H9 (cell line): ENCODE measurements at regions not wholly inside any gene's neighbourhood (a gene's known extent, or its start where the extent isn't known, plus 50 kb on each side); places are given as distances from the start of the nearest gene placed in this dataset.

Source experiments
- DNase-seq: peaks from one replicate; pipeline ENCODE4 v3.0.0-alpha.2; 2017
- H2AFZ ChIP-seq: one replicate; pipeline ENCODE4 v1.6.1; 2013; ENCODE audit warnings: mild to moderate bottlenecking, low read length, control low read depth, moderate library complexity
- H2AK5ac ChIP-seq: 2 replicates; pipeline ENCODE4 v1.6.1; 2013; ENCODE audit warnings: low read length, control low read depth, mixed read lengths; ENCODE audit not compliant: insufficient read length
- H2BK120ac ChIP-seq: one replicate; pipeline ENCODE4 v1.6.1; 2013; ENCODE audit warnings: low read depth, mild to moderate bottlenecking, low read length, control low read depth, inconsistent platforms; ENCODE audit not compliant: poor library complexity, severe bottlenecking
- H2BK12ac ChIP-seq: 2 replicates; pipeline ENCODE4 v1.6.1; 2013; ENCODE audit warnings: low read length, control low read depth, mixed read lengths, low read depth; ENCODE audit not compliant: insufficient read length
- H2BK15ac ChIP-seq: 2 replicates; pipeline ENCODE4 v1.6.1; 2013; ENCODE audit warnings: low read depth, low read length, control low read depth
- H2BK20ac ChIP-seq: one replicate; pipeline ENCODE4 v1.6.1; 2013; ENCODE audit warnings: low read depth, mild to moderate bottlenecking, low read length, control low read depth, inconsistent platforms; ENCODE audit not compliant: poor library complexity, severe bottlenecking
- H2BK5ac ChIP-seq: 2 replicates; pipeline ENCODE4 v1.6.1; 2013; ENCODE audit warnings: low read length, control low read depth, mixed read lengths; ENCODE audit not compliant: insufficient read length
- H3K14ac ChIP-seq: 2 replicates; pipeline ENCODE4 v1.6.1; 2013; ENCODE audit warnings: low read length, control low read depth; ENCODE audit not compliant: insufficient read depth
- H3K18ac ChIP-seq: 2 replicates; pipeline ENCODE4 v1.6.1; 2013; ENCODE audit warnings: low read depth, mild to moderate bottlenecking, mixed read lengths, low read length, control low read depth; ENCODE audit not compliant: insufficient read length
- H3K23ac ChIP-seq: 2 replicates; pipeline ENCODE4 v1.6.1; 2013; ENCODE audit warnings: low read length, control low read depth, mixed read lengths, low read depth; ENCODE audit not compliant: insufficient read length
- H3K23me2 ChIP-seq: 2 replicates; pipeline ENCODE4 v1.6.1; 2013; ENCODE audit warnings: low read depth, mild to moderate bottlenecking, mixed read lengths, low read length, control low read depth; ENCODE audit not compliant: insufficient read length, poor library complexity, severe bottlenecking
- H3K27ac ChIP-seq: 2 replicates; pipeline ENCODE4 v1.5.1; 2013; ENCODE audit warnings: low read length, control low read depth, mixed read lengths, low read depth; ENCODE audit not compliant: insufficient read length
- H3K27me3 ChIP-seq: 2 replicates; pipeline ENCODE4 v1.6.1; 2013; ENCODE audit warnings: low read length, control low read depth, inconsistent platforms; ENCODE audit not compliant: insufficient read depth
- H3K4ac ChIP-seq: 2 replicates; pipeline ENCODE4 v1.6.1; 2013; ENCODE audit warnings: low read depth, mild to moderate bottlenecking, control low read depth, inconsistent platforms, low read length, moderate library complexity
- H3K4me1 ChIP-seq: 2 replicates; pipeline ENCODE4 v1.6.1; 2013; ENCODE audit warnings: low read length, control low read depth, inconsistent platforms; ENCODE audit not compliant: insufficient read depth
- H3K4me2 ChIP-seq: 2 replicates; pipeline ENCODE4 v1.6.1; 2013; ENCODE audit warnings: low read length, control low read depth, mixed read lengths; ENCODE audit not compliant: insufficient read length, insufficient read depth
- H3K56ac ChIP-seq: 2 replicates; pipeline ENCODE4 v1.6.1; 2013; ENCODE audit warnings: low read depth, mild to moderate bottlenecking, mixed read lengths, low read length, control low read depth; ENCODE audit not compliant: insufficient read length
- H3K79me1 ChIP-seq: 2 replicates; pipeline ENCODE4 v1.6.1; 2013; ENCODE audit warnings: low read depth, mild to moderate bottlenecking, moderate library complexity, low read length, control low read depth, inconsistent platforms; ENCODE audit not compliant: insufficient read depth, poor library complexity, severe bottlenecking
- H3K79me2 ChIP-seq: 2 replicates; pipeline ENCODE4 v1.6.1; 2013; ENCODE audit warnings: low read length, control low read depth, inconsistent platforms; ENCODE audit not compliant: insufficient read depth
- H3K9ac ChIP-seq: 2 replicates; pipeline ENCODE4 v1.6.1; 2013; ENCODE audit warnings: low read length, control low read depth, mixed read lengths; ENCODE audit not compliant: insufficient read length; ENCODE audit errors: extremely low read depth
- H3K9me3 ChIP-seq: one replicate; pipeline ENCODE4 v1.6.1; 2013; ENCODE audit warnings: low read depth, low read length, inconsistent platforms; ENCODE audit not compliant: control insufficient read depth
- H3T11ph ChIP-seq: one replicate; pipeline ENCODE4 v1.6.1; 2013; ENCODE audit warnings: mild to moderate bottlenecking, low read length, control low read depth, inconsistent platforms
- H4K20me1 ChIP-seq: one replicate; pipeline ENCODE4 v1.6.1; 2013; ENCODE audit not compliant: control insufficient read depth, insufficient read length, insufficient read depth
- H4K5ac ChIP-seq: 2 replicates; pipeline ENCODE4 v1.6.1; 2013; ENCODE audit warnings: low read depth, mild to moderate bottlenecking, mixed read lengths, low read length, control low read depth; ENCODE audit not compliant: insufficient read length
- H4K8ac ChIP-seq: replicated peaks from 2 replicates; pipeline ENCODE4 v1.6.1; 2013; ENCODE audit warnings: low read length, control low read depth, mixed read lengths, low read depth; ENCODE audit not compliant: insufficient read length
- H4K91ac ChIP-seq: 2 replicates; pipeline ENCODE4 v1.6.1; 2013; ENCODE audit warnings: low read depth, mild to moderate bottlenecking, moderate library complexity, mixed read lengths, low read length, control low read depth; ENCODE audit not compliant: insufficient read length
- H3K27ac Mint-ChIP-seq, 3 experiments: 2 replicates in 2 of 3; 3 replicates in 1 of 3; pipeline ENCODE4 v1.8.0; 2020 to 2021; ENCODE audit warnings: mixed read lengths in 3 of 3, mild to moderate bottlenecking in 1 of 3, moderate library complexity in 1 of 3
- H3K27me3 Mint-ChIP-seq: 2 replicates; pipeline ENCODE4 v1.8.0; 2021; ENCODE audit warnings: low read depth, mild to moderate bottlenecking, moderate library complexity, mixed read lengths
- H3K36me3 Mint-ChIP-seq, 3 experiments: 2 replicates in 2 of 3; 3 replicates in 1 of 3; pipeline ENCODE4 v1.8.0; 2020 to 2021; ENCODE audit warnings: low read depth in 3 of 3, mixed read lengths in 3 of 3; ENCODE audit not compliant: insufficient read depth in 1 of 3
- H3K4me1 Mint-ChIP-seq, 2 experiments: 2 replicates each; pipeline ENCODE4 v1.8.0; 2020; ENCODE audit warnings: mixed read lengths in 2 of 2
- H3K4me3 Mint-ChIP-seq, 2 experiments: 2 replicates in 1 of 2; 3 replicates in 1 of 2; pipeline ENCODE4 v1.8.0; 2020 to 2021; ENCODE audit warnings: mild to moderate bottlenecking in 2 of 2, mixed read lengths in 2 of 2, moderate library complexity in 1 of 2
- H3K9me3 Mint-ChIP-seq, 2 experiments: 2 replicates in 1 of 2; 3 replicates in 1 of 2; pipeline ENCODE4 v1.8.0; 2020; ENCODE audit warnings: mild to moderate bottlenecking in 2 of 2, mixed read lengths in 2 of 2, moderate library complexity in 1 of 2
- CTCF ChIP-seq: fragments of 200-600 bp; sonication (generic); conservative IDR thresholded peaks from 3 replicates; pipeline ENCODE4 v1.8.0; 2021; ENCODE audit warnings: antibody characterized with exemption, mild to moderate bottlenecking
- WGBS: extraction: QIAGEN DNeasy Blood & Tissue Kit; methylation state at CpG from one replicate; pipeline ENCODE4 v1.1.7; 2013; ENCODE audit warnings: missing lambda C conversion rate, low lambda C conversion rate, mixed read lengths; ENCODE audit not compliant: insufficient read length; ENCODE audit errors: extremely low coverage; 5-methylcytosine and 5-hydroxymethylcytosine counted together

DNA sequence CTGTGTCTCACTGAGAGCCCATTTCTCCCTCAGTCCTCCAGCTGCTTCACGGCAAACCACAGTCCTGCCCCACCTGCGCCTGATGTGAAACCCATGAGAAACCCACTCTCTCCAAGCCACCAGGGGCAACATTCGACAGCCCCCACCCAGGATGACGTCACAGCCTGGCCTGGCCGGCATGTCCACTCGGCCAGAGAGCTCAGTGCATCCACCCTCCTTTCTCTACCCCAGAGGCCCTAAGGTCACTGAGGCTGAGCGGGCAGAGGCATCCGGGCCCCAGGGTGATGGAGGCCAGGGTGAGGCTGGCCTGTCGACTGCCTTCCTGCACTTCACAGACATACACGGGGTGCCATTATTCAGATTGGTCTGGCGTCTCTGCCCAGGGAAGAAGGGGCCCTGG, 402.7 kb upstream of the MYT1L start:
- H3K9me3 Mint-ChIP-seq: no peaks in the 10 kb centered on the region
- H3K4me2 ChIP-seq: no peak overlapping the region
- no peaks in the 10 kb centered on the region for H3K79me2 ChIP-seq
- no peak overlapping the region for H2BK120ac ChIP-seq
- no peak overlapping the region for H3T11ph ChIP-seq
- no peak overlapping the region for H3K4ac ChIP-seq
- no peaks in the 10 kb centered on the region for H4K20me1 ChIP-seq
- H2AFZ ChIP-seq: no peak overlapping the region
- no peak overlapping the region for H3K27ac ChIP-seq
- H3K4me3 Mint-ChIP-seq: no peak overlapping the region
- no peak overlapping the region for H3K9ac ChIP-seq
- H3K79me1 ChIP-seq: no peaks in the 10 kb centered on the region
- no peak for TF ChIP-seq CTCF
- no CpG with 5 or more reads among the region's 11 CpGs for WGBS
- no peak overlapping the region for H4K8ac ChIP-seq
- no peak overlapping the region for H2BK5ac ChIP-seq
- no peaks in the 10 kb centered on the region for H3K9me3 ChIP-seq
- H2BK20ac ChIP-seq: no peak overlapping the region
- no peak overlapping the region for H4K91ac ChIP-seq
- no peak overlapping the region for H2BK15ac ChIP-seq
- H3K4me1 ChIP-seq: peaks cover 2% of the 10 kb centered on the region; the same call in 1 of the 2 replicates
- peaks cover 6% of the 10 kb centered on the region for H3K27me3 Mint-ChIP-seq
- H3K23ac ChIP-seq: no peak overlapping the region
- no peaks in the 10 kb centered on the region for H3K23me2 ChIP-seq
- no peak overlapping the region for H3K18ac ChIP-seq
- no peak overlapping the region for H2AK5ac ChIP-seq
- H3K14ac ChIP-seq: no peak overlapping the region
- H3K4me1 Mint-ChIP-seq: peaks cover 3% of the 10 kb centered on the region in 2 experiments; a peak in 1 of 4 replicates
- H3K27me3 ChIP-seq: no peaks in the 10 kb centered on the region
- DNase-seq: no peak
- no peak overlapping the region for H4K5ac ChIP-seq
- no peak overlapping the region for H2BK12ac ChIP-seq
- H3K56ac ChIP-seq: no peak overlapping the region
- H3K27ac Mint-ChIP-seq: no peak overlapping the region; a peak in 1 of 7 replicates
- H3K36me3 Mint-ChIP-seq: no peaks in the 10 kb centered on the region
